NCI-H69 (cell line): ENCODE measurements at regions not wholly inside any gene's neighbourhood (a gene's known extent, or its start where the extent isn't known, plus 50 kb on each side); places are given as distances from the start of the nearest gene placed in this dataset.

Experiments
- DNase-seq: peaks from one replicate; lab custom pipeline; 2025; lab: John Stamatoyannopoulos, UW

DNA sequence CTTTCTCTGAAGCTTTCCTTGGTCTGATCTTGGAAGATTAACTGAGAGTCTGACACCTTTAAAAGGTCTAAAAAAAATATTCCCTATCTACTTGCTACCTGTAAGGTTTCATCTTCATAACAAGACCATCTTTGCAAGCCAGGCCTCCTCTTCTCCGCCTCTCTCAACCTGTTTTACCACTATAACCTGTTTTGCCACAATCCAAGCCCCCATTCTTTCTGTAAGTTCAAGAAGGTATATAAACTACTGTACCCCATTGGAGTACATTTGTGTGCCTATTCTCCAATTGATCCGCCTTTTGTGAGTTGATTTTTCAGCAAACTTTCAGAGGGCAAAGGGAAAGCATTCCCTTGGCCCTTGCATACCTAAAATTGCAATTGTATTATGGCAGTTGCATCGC lies 319.3 kb upstream of the NECTIN3 start:
- no peak for DNase-seq

DNA sequence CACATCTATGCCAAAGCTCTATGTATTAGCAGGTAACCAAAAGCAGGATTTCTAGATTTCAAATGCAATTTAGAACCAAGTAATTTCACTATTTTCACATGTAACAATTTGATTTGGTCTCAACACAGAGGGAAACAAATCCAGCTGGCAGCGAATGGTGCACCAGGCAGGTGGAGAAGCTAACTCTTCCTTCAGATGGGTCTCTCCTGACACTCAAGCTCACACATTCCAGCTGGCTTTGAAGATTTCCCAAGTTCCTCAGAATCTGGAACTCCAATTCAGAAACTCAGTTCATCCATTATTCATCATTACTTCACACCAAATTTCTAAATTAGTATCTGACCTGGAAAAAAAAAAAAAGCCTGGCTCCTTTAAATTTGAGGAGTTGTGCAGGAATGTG lies 318.1 kb upstream of the NECTIN3 start:
- no peak for DNase-seq

- DNase-seq: peak; percentile 17
Measured at GRCh38 chr3:110754212-110754916, 317.3 kb upstream of the NECTIN3 start.

DNA sequence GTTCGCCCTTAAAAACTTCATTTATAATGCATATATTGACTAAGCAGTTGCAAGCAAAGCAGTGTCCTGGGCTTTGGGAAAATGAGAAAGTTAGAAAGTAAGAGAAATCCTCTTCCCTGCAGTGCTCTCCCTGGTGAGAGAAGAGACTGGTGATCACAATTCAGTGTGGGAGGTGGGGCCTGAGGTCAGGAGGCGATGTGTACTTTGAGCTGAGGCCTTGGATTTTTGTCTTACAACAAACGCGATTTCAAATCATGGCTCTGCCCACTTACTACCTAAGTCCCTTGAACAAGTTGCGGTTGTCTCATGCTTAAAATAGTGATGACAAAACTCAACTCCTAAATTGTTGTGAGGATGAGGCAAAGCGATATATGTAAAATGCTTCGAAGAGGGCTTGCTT lies 316.3 kb upstream of the NECTIN3 start:
- no peak for DNase-seq

DNA sequence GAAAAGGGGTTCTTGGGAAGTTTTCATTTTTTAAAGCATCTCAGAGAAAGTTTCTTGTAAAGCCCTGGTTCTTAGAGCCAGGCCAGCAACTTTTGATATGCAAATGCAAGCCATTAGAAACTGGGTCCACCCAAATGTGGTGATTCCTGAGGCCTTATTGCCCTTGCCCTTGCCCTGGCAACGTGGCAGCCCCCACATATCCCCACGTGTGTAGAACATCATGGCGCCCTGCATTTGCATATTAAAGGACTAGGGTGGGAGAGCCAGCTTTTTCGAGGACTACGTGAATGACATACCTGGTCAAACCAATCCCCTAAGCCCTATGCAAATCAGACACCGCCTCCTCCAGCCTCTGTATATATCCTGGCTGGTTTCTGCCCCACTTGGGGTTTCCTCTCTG lies 314.9 kb upstream of the NECTIN3 start:
- no peak for DNase-seq

- no peak for DNase-seq
Measured at GRCh38 chr3:110758208-110758607, 313.4 kb upstream of the NECTIN3 start.

DNA sequence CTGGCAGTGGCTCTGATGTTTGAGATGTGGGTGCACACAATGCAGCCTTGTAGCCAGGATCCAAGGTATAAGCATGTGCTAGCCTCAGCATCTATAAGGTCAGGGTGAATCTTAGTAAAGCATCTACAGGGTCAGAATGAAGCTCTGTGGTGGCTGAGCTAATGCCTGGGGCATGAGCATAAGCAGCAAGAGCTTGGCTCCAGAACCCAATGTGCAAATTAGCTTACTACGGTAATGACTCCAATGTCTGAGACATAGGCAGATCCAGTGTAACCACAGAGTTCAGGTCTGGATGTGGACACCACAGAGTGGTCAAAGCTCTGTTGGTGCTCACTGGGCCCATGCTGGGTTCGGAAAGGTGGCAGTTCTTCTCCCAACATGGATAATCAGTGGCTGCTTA lies 304.5 kb upstream of the NECTIN3 start:
- DNase-seq: no peak

DNA sequence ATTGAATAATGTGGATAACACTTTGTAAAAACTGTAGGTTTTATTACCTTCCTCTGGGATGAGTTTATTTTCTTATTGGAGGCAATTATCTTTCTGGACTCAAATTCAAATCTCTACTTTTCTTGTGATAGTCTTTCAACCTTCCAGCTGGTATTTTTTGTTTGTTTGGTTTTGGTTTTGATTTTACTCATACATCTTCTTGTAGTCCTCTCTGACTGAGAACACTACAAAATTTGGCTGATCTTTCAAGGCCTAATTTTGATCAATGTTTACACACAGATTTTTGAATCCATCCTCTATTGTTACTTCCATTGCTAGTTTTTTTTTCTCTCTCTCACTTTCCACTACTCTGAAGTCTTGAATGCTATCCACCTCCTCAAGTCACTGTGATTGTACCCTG lies 303.8 kb upstream of the NECTIN3 start:
- DNase-seq: no peak

DNA sequence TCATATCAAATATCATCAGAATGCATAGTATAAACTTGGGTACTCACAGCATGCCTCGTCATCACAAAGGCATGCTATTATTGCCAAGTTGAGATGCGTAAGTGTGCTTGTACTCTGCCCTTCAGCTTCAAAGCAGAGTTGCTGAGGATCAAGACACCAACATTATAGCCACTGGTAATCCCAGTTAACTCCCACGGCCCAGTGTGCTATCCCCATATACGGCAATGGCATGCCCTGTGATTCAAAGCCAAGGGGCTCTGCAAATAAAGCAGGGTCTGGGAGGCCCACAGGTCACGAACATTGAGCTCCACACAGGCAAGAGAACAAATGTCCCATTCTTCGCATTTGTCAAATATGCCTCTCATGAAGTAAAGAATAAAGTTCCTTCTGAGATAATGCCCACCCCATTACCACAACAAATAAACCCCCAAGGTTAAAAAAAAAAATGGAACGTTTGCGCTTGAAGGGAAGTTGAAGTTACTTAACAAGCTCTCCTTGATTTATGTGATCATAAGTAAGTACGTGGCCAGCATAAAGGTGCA lies 298.1 kb upstream of the NECTIN3 start:
- no peak for DNase-seq

DNA sequence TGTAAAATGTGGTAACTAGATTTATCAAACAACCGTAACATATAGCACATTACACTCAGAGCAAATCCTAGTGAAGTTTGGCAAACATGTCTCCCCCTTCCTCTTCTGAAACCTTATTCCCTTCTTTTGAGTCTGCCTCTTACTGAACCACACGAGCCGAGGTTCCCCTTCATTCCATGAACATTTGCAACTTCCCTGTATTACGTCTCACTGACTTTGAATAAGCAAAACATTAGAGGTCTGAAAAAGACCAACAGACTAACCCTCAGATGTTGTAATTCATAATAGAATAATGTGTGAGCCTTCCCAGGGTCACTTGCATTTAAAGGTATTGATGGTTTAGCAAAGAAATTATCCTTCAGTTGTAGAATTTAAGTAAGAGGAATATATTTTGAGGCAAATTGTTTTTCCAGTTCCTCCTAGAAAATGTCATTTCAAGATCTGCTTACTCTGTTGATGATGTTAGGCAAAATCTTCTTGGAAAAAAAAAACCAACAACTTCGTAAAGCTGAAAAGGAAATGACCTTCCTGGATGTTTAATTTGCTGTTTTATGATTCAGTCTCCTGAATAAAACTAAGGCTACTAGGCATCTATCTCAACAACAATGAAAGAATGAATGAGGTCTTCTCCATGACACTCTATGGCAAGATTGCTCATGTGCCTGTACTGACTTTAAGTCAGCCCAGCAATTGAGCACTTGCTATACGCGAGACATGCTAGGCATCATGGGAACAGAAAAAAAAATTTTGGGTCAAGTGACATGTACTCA lies 296.9 kb upstream of the NECTIN3 start:
- no peak for DNase-seq

DNA sequence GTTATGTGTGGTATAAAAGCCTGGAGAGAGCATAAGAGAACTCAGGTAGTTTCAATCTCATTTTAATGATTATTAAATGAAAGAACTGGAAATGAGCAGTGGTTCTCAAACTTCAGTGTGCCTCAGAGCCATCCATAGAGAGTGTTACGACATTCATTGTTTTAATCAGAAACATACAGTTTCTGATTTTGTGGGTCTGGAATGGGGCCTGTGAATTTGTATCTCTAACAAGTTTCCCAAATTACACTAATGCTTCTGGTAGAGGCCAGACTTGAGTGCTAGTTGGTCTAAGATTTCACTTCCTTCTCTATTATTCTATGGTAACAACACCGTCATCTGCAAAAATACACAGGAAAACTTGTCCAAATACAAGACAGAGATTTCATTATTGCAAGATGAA lies 292.0 kb upstream of the NECTIN3 start:
- no peak for DNase-seq

DNA sequence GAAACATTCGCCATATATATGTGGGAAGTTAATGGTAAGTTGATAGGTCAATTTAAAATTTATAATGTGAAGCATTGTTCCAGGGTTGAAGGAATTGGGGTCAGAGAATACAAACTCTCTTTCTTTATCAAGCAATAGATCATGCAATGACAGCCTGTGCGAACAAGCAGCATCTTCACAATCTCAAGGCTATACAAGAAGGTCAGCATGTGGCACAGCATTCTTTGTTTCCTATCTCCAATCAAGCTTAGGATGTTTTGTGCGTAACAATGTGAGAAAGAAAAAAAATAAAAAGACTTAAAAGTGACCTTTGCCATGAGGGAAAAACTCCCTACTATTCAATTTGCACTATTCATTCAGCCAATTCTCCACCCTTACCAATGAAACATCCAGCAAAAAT lies 288.1 kb upstream of the NECTIN3 start:
- no peak for DNase-seq

DNA sequence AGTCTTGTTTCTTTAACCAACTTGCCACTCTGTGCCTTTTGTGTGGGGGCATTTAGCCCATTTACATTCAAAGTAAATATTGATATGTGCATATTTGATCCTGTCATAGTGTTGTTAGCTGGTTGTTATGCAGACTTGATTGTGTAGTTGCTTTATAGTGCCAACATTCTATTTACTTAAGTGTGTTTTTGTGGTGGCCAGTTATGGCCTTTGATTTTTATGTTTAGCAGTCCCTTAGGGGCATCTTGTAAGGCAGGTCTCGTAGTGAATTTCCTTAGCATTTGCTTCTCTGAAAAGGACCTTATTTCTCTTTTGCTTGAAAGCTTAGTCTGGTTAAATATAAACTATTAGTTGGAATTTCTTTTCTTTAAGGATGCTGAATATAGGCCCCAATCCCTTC lies 282.8 kb upstream of the NECTIN3 start:
- no peak for DNase-seq

GRCh38 chr3:110789315-110789714 lies 282.3 kb upstream of the NECTIN3 start:
- no peak for DNase-seq

DNA sequence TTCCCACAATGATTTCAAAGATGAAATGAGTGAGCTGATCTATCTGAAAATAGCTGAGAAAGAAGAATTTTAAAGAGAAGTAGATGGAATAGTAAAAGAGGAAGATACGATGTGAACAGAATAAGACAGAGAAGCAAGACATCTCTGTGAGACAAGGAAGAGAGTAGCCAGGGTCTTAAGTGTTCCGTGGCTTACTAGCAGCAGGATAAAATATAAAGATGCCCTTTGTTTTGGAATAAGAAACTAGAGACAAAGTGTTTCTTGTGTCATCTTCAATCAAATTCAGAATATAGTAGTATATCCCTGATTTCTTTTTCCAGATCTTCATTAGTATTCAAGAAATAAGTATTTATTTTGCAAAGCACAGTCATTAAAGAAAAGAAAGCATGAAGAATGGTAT lies 281.0 kb upstream of the NECTIN3 start:
- DNase-seq: no peak

DNA sequence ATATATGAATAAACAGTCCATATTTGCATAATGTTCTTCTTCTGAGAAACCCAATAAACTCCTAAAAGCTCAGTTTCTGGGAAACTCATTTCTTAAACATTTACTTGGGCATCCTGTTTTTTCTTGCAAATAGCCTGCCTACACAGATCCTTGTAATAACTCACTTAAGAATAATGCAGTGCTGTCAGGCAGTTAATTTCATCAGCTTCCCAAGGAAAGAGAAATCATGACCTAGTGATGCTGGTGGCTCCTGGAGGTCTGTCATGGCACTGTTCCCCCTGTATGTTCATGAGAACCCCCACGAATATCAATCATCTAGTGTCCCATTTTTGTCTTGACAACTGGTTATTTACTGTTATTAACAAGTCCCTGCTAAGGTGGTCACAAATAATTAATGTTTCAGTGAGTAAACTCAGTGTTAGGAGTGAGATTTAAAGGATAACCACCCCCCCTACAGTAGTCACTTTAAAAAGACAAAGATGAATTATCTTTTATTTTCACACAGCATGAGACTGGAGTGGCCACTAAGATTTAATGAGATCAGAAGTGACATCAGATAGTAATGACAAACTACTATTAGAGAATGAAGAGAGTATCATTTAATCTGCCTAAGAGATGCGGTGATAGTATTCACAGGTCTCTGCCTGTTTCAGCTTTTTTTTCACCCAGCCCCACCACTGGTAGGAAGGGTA lies 279.5 kb upstream of the NECTIN3 start:
- DNase-seq: peak; percentile 19

DNA sequence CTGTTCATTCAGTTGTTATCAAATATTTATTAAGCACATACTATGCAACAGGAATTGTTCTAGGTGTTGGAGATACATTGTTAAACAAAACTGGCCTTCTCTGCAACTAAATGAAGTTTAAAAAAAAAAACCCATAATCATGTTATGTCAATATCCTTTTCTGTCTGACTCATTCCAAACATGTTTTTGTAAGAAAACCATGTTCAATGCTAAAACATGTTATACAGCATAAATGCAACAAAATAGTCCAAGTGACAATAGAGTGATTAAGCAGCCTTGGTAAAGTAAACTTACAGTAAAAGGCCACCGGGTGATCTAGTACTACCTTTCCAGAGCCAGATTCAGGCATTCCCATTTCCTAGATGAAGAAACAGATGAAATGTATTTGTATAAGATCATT lies 278.0 kb upstream of the NECTIN3 start:
- DNase-seq: no peak

GRCh38 chr3:110795163-110795562 lies 276.5 kb upstream of the NECTIN3 start:
- no peak for DNase-seq

GRCh38 chr3:110799271-110799670 lies 272.3 kb upstream of the NECTIN3 start:
- DNase-seq: peak; percentile 20

GRCh38 chr3:110804856-110805255 lies 266.8 kb upstream of the NECTIN3 start:
- no peak for DNase-seq

DNA sequence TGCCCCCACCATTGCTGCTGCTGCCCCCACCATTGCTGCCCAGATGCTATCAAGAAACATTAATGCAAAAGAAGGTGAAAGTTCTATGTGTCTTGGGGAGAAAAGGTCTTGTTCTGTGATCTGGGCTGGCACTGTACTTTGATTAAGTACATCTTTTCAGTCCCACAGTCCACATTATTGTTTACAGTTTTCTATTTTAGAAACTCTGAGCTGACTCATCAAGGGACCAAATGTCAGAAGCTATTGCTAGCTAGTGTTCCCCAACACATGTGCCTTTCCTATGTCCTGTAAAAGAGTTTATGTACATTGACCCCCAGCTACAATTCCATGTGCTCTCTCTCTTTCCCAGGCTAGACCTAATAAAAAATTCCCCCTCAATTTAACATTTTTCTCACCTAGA lies 264.7 kb upstream of the NECTIN3 start:
- no peak for DNase-seq

- no peak for DNase-seq
Measured at GRCh38 chr3:110808630-110809029, 263.0 kb upstream of the NECTIN3 start.

- no peak for DNase-seq
Measured at GRCh38 chr3:110810356-110810755, 261.3 kb upstream of the NECTIN3 start.
